Stomach (tissue), 8 donors: ENCODE measurements at regions not wholly inside any gene's neighbourhood (a gene's known extent, or its start where the extent isn't known, plus 50 kb on each side); places are given as distances from the start of the nearest gene placed in this dataset.

Source experiments
- DNase-seq, 2 donors: peaks; one replicate each; pipeline versions ENCODE4 v3.0.0 to v3.0.0-alpha.2; 2013 to 2019
- H3K27ac ChIP-seq, 5 donors: fragments of 200-600 bp in 4 of 5; sonication (generic) in 4 of 5; one replicate each; pipeline ENCODE4 v1.5.1; 2013 to 2019; ENCODE audit warnings: mild to moderate bottlenecking in 1 of 5, moderate library complexity in 1 of 5
- H3K27me3 ChIP-seq, 3 donors: fragments of 200-600 bp; sonication (generic); one replicate each; pipeline ENCODE4 v1.5.1; 2017 to 2019; ENCODE audit warnings: mixed run types in 1 of 3
- H3K36me3 ChIP-seq, 4 donors: fragments of 200-600 bp; sonication (generic); 1 replicate in 3 of 4; 2 replicates in 1 of 4; pipeline ENCODE4 v1.5.1; 2016 to 2019
- H3K4me1 ChIP-seq, 4 donors: fragments of 200-600 bp; sonication (generic); one replicate each; pipeline ENCODE4 v1.5.1; 2016 to 2019
- H3K4me3 ChIP-seq, 4 donors: fragments of 200-600 bp; sonication (generic) in 3 of 4; one replicate each; pipeline ENCODE4 v1.5.1; 2016 to 2019; ENCODE audit warnings: mild to moderate bottlenecking in 1 of 4
- H3K9me3 ChIP-seq, 4 donors: fragments of 200-600 bp; sonication (generic); one replicate each; pipeline ENCODE4 v1.5.1; 2016 to 2019
- EP300 ChIP-seq: sonication (generic); formaldehyde crosslinking; IDR thresholded peaks from one replicate; pipeline ENCODE4 v1.6.1; 2017; ENCODE audit warnings: antibody characterized with exemption
- POLR2A ChIP-seq, 4 donors: fragments of 450-650 bp; IDR thresholded peaks; one replicate each; pipeline ENCODE4 v1.6.1; 2016; ENCODE audit warnings: antibody characterized with exemption in 4 of 4, control low read depth in 2 of 4, mild to moderate bottlenecking in 1 of 4, moderate library complexity in 1 of 4
- POLR2AphosphoS5 ChIP-seq, 3 donors: sonication (generic); formaldehyde crosslinking; IDR thresholded peaks; one replicate each; pipeline ENCODE4 v1.6.1; 2016; ENCODE audit warnings: antibody characterized with exemption in 3 of 3
- WGBS, 5 donors: extraction: QIAGEN DNeasy Blood & Tissue Kit in 3 of 5; methylation state at CpG; one replicate each; pipeline versions ENCODE4 v1.1.5 to v1.1.7; 2013 to 2018; 5-methylcytosine and 5-hydroxymethylcytosine counted together
- intact Hi-C: fragments of 100-400 bp; cut with DNase I; formaldehyde crosslinking; loops from one replicate; pipeline ENCODE4 v1.15.1; 2023; ENCODE audit warnings: low total_unique reads
- TF ChIP-seq, protein P1 (sequence below), 7 experiments: fragments of 450-650 bp in 4 of 7; fragments of 200-600 bp in 3 of 7; sonication (generic) in 3 of 7; IDR thresholded peaks; one replicate each; pipeline ENCODE4 v1.5.1; 2016 to 2019; ENCODE audit warnings: antibody characterized with exemption in 7 of 7, control low read depth in 2 of 7, mild to moderate bottlenecking in 1 of 7
- donor health status: healthy with polysubstance abuse.
- donor health status: Bipolar disorder and iron deficiency.
- donor health status: healthy.

- intact Hi-C loops, result no loop called here
- no peak for DNase-seq
- Histone ChIP-seq H3K27me3 (no peaks in the 10 kb centered on the region), H3K27ac (no peak overlapping the region), H3K4me3 (no peak overlapping the region), H3K36me3 (no peaks in the 10 kb centered on the region), H3K4me1 (no peaks in the 10 kb centered on the region), H3K9me3 (no peaks in the 10 kb centered on the region)
- 69 to 93% (median 88%) methylated on average over 4 of the region's 4 CpGs for WGBS, 5 donors
- no peak for TF ChIP-seq POLR2AphosphoS5 (IDR thresholded peaks at IDR 0.05)
- TF ChIP-seq EP300, result no peak
- TF ChIP-seq, protein P1, sequence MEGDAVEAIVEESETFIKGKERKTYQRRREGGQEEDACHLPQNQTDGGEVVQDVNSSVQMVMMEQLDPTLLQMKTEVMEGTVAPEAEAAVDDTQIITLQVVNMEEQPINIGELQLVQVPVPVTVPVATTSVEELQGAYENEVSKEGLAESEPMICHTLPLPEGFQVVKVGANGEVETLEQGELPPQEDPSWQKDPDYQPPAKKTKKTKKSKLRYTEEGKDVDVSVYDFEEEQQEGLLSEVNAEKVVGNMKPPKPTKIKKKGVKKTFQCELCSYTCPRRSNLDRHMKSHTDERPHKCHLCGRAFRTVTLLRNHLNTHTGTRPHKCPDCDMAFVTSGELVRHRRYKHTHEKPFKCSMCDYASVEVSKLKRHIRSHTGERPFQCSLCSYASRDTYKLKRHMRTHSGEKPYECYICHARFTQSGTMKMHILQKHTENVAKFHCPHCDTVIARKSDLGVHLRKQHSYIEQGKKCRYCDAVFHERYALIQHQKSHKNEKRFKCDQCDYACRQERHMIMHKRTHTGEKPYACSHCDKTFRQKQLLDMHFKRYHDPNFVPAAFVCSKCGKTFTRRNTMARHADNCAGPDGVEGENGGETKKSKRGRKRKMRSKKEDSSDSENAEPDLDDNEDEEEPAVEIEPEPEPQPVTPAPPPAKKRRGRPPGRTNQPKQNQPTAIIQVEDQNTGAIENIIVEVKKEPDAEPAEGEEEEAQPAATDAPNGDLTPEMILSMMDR (IDR thresholded peaks at IDR 0.05), result no peak
- no peak for TF ChIP-seq POLR2A (IDR thresholded peaks at IDR 0.05)
Measured at GRCh38 chr11:130798801-130799200, 117.5 kb downstream of the SNX19 start.

GRCh38 chr11:130801333-130802122, 114.8 kb downstream of the SNX19 start:
- intact Hi-C loops, result no loop called here
- Histone ChIP-seq H3K4me3 (no peak overlapping the region), H3K27me3 (no peaks in the 10 kb centered on the region), H3K9me3 (no peaks in the 10 kb centered on the region), H3K27ac (no peak overlapping the region), H3K36me3 (no peaks in the 10 kb centered on the region), H3K4me1 (no peaks in the 10 kb centered on the region)
- TF ChIP-seq, protein P1 (IDR thresholded peaks at IDR 0.05), result no peak
- TF ChIP-seq POLR2A (IDR thresholded peaks at IDR 0.05) (no peak), EP300 (no peak), POLR2AphosphoS5 (IDR thresholded peaks at IDR 0.05) (no peak)
- no peak for DNase-seq
- 77 to 90% (median 84%) methylated on average over 6 of the region's 6 CpGs for WGBS, 5 donors

DNA sequence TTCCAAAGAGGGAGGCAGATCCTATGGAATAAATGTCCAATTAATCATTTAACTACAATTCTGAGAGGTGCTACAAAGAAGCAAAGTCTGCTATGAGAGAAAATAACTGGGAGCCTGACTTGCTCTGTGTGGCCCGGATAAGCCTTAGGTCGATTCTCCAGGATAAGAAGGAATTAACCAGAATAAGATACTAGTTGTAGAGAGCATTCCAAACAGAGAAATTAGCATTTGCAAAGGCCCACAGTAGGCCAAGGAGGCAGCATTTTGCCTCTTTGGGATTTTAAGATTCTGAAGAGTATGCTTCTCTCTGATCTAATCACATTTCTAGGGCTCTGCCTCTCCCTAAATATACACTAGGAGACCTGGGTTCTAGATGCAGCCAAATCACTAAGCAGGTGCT, 113.7 kb downstream of the SNX19 start:
- 75 to 80% (median 78%) methylated on average over 2 of the region's 2 CpGs for WGBS, 5 donors
- no peaks in the 10 kb centered on the region for H3K36me3 ChIP-seq
- no peaks in the 10 kb centered on the region for H3K9me3 ChIP-seq
- H3K27ac ChIP-seq, result no peak overlapping the region
- TF ChIP-seq EP300 (no peak), POLR2AphosphoS5 (IDR thresholded peaks at IDR 0.05) (no peak)
- TF ChIP-seq, protein P1 (IDR thresholded peaks at IDR 0.05), result no peak
- no peak overlapping the region for H3K4me3 ChIP-seq
- H3K27me3 ChIP-seq, result no peaks in the 10 kb centered on the region
- DNase-seq, result no peak
- H3K4me1 ChIP-seq, result no peaks in the 10 kb centered on the region
- intact Hi-C loops, result no loop called here

DNA sequence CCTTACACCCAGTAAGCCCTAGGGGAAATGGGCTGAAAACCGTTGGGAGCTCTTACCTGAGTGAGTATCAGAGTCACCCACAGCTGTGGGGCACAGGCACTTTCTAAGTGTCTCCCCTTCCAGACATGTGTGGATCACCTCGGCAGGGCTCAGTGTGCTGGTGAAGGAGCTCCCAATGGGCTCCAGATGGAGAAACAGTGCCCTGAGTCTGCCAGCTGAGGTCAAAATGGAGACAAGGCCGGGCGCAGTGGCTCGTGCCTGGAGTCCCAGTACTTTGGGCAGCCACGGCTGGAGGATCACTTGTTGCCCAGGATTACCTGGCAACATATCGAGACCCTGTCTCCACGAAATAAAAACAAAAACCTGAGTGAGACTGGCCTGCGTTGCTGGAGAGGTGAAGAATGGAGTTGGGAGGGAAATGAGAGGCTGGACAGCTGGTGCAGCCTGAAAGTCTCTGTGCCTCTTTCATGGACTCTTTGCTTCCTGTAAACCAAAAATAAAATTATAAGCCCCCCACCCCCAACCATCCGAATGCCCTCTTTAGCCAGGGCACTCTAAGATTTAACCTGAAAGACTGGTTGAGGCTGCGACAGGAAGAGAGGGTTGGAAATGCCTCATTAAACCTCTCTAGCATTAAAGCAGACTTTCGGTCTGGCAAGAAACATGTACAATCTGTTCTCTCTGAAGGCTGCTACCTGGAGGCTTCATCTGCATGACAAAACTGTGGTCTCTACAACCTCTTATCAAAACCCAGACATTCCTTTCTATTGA, 111.8 kb downstream of the SNX19 start:
- no peaks in the 10 kb centered on the region for H3K4me1 ChIP-seq
- H3K27ac ChIP-seq, result no peak overlapping the region
- intact Hi-C loops, result no loop called here
- no peak overlapping the region for H3K4me3 ChIP-seq
- no peaks in the 10 kb centered on the region for H3K9me3 ChIP-seq
- H3K36me3 ChIP-seq, result no peaks in the 10 kb centered on the region
- TF ChIP-seq POLR2AphosphoS5 (IDR thresholded peaks at IDR 0.05), result no peak
- no peak for TF ChIP-seq EP300
- no peak for TF ChIP-seq POLR2A (IDR thresholded peaks at IDR 0.05)
- TF ChIP-seq, protein P1 (IDR thresholded peaks at IDR 0.05), result no peak
- no peaks in the 10 kb centered on the region for H3K27me3 ChIP-seq
- no peak for DNase-seq
- 85 to 89% (median 87%) methylated on average over 12 of the region's 12 CpGs for WGBS, 5 donors
